GM12878 (cell line): ENCODE measurements at regions not wholly inside any gene's neighbourhood (a gene's known extent, or its start where the extent isn't known, plus 50 kb on each side); places are given as distances from the start of the nearest gene placed in this dataset.
A peak's percentile ranks its signal among the peaks of the same experiment; 100 is the strongest.

Source experiments
- ATAC-seq: fragments of 200-7000 bp; cut with Tn5 transposase; 3 replicates; pipeline ENCODE4 v1.9.1; 2020; ENCODE audit warnings: mild to moderate bottlenecking, moderate library complexity
- BruUV-seq: library from RNA; stranded (reverse); fragments of 400-500 nt; replicated peaks from 2 replicates; lab custom pipeline; 2021; lab: Mats Ljungman, UMichigan
- CTCF ChIA-PET: fragments of 300-600 bp; sonication (Branson Sonifier 250); formaldehyde crosslinking; extraction: SDS; loops from one replicate; lab custom pipeline; 2021; ENCODE audit warnings: inconsistent platforms; lab: Yijun Ruan, JAX
- POLR2A ChIA-PET: fragments of 350-600 bp; formaldehyde crosslinking; extraction: SDS; loops from one replicate; lab custom pipeline; 2021; ENCODE audit warnings: inconsistent platforms; lab: Charles Lee
- RAD21 ChIA-PET: fragments of 300-600 bp; sonication (Branson Sonifier 250); formaldehyde crosslinking; loops from one replicate; lab custom pipeline; 2023; ENCODE audit warnings: antibody characterized with exemption; ENCODE audit not compliant: unreplicated experiment; lab: Charles Lee
- SMC1A ChIA-PET: fragments of 300-600 bp; sonication (Branson Sonifier 250); formaldehyde crosslinking; loops from one replicate; lab custom pipeline; 2023; ENCODE audit not compliant: unreplicated experiment, uncharacterized antibody; lab: Charles Lee
- DNase-seq: peaks from one replicate; pipeline ENCODE4 v3.0.0-alpha.2; 2011; ENCODE audit warnings: low read depth, low spot score
- FAIRE-seq: peaks from 3 replicates; lab custom pipeline; 2011; peaks lifted over from hg19 to GRCh38; lab: Jason Lieb, UNC
- H2AFZ ChIP-seq: 2 replicates; pipeline ENCODE4 v1.6.0; 2011; ENCODE audit warnings: low read depth, low read length, control low read depth; ENCODE audit not compliant: control insufficient read depth
- H3K27ac ChIP-seq: 2 replicates; pipeline ENCODE4 v1.5.1; 2011; ENCODE audit warnings: control low read depth; ENCODE audit not compliant: control insufficient read depth, insufficient read depth
- H3K27me3 ChIP-seq, 2 experiments: replicated peaks in 1 of 2; 2 replicates each; pipeline versions ENCODE4 v1.6.0 to v1.6.1; 2011; ENCODE audit warnings: low read length in 1 of 2; ENCODE audit not compliant: control insufficient read depth in 2 of 2, insufficient read depth in 2 of 2
- H3K36me3 ChIP-seq, 2 experiments: 2 replicates each; pipeline ENCODE4 v1.5.1; 2011; ENCODE audit warnings: low read length in 1 of 2; ENCODE audit not compliant: control insufficient read depth in 2 of 2, insufficient read depth in 2 of 2
- H3K4me1 ChIP-seq: 2 replicates; pipeline ENCODE4 v1.6.1; 2011; ENCODE audit warnings: mild to moderate bottlenecking, low read length, moderate library complexity, mixed read lengths; ENCODE audit not compliant: control insufficient read depth, insufficient read depth
- H3K4me2 ChIP-seq: 2 replicates; pipeline ENCODE4 v1.6.0; 2011; ENCODE audit warnings: control low read depth; ENCODE audit not compliant: control insufficient read depth, insufficient read depth
- H3K4me3 ChIP-seq: fragments of 200-600 bp; sonication (generic); 2 replicates; pipeline ENCODE4 v1.5.1; 2016
- H3K79me2 ChIP-seq: 2 replicates; pipeline ENCODE4 v1.6.0; 2011; ENCODE audit warnings: low read length; ENCODE audit not compliant: control insufficient read depth, insufficient read depth
- H3K9ac ChIP-seq: 2 replicates; pipeline ENCODE4 v1.8.0; 2011; ENCODE audit warnings: low read length, control low read depth, mixed read lengths; ENCODE audit not compliant: control insufficient read depth, insufficient read depth
- H3K9me3 ChIP-seq: replicated peaks from 3 replicates; pipeline ENCODE4 v1.5.1; 2011; ENCODE audit warnings: mild to moderate bottlenecking, low read length; ENCODE audit not compliant: control insufficient read depth, insufficient read depth
- H4K20me1 ChIP-seq: 2 replicates; pipeline ENCODE4 v1.6.0; 2011; ENCODE audit not compliant: control insufficient read depth, insufficient read depth
- ETV6 ChIP-seq, 2 experiments: fragments of 450-650 bp in 1 of 2; IDR thresholded peaks in 1 of 2; conservative IDR thresholded peaks in 1 of 2; 2 replicates each; pipeline ENCODE4 v1.6.1; 2014; ENCODE audit warnings: antibody characterized with exemption in 1 of 2, borderline replicate concordance in 1 of 2, low read depth in 1 of 2, mild to moderate bottlenecking in 1 of 2, moderate library complexity in 1 of 2
- MTA3 ChIP-seq: IDR thresholded peaks from 2 replicates; pipeline ENCODE4 v1.6.1; 2012; ENCODE audit warnings: low read length, inconsistent platforms, borderline replicate concordance
- MYC ChIP-seq: IDR thresholded peaks from 2 replicates; pipeline ENCODE4 v1.6.1; 2011; ENCODE audit warnings: mild to moderate bottlenecking, low read length, moderate library complexity, inconsistent platforms; ENCODE audit not compliant: insufficient read depth, insufficient replicate concordance, insufficient read length, severe bottlenecking
- NFYB ChIP-seq: IDR thresholded peaks from 2 replicates; pipeline ENCODE4 v1.6.1; 2011; ENCODE audit warnings: low read depth, mild to moderate bottlenecking, low read length, improper control_type of control experiment, moderate library complexity; ENCODE audit not compliant: insufficient read depth
- PAX8 ChIP-seq: fragments of 450-650 bp; IDR thresholded peaks from 2 replicates; pipeline ENCODE4 v1.6.1; 2017; ENCODE audit warnings: mild to moderate bottlenecking, moderate library complexity
- SMAD1 ChIP-seq: fragments of 450-650 bp; IDR thresholded peaks from 2 replicates; pipeline ENCODE4 v1.6.1; 2018; ENCODE audit warnings: mild to moderate bottlenecking, low read depth; ENCODE audit not compliant: partially characterized antibody
- SMAD5 ChIP-seq: IDR thresholded peaks from 2 replicates; pipeline ENCODE4 v1.6.1; 2016; ENCODE audit warnings: antibody characterized with exemption, low read depth
- SMARCA5 ChIP-seq: fragments of 450-650 bp; IDR thresholded peaks from 2 replicates; pipeline ENCODE4 v1.6.1; 2017; ENCODE audit warnings: mild to moderate bottlenecking
- STAT1 ChIP-seq: fragments of 450-650 bp; conservative IDR thresholded peaks from 2 replicates; pipeline ENCODE4 v1.6.1; 2014; ENCODE audit warnings: antibody characterized with exemption, mild to moderate bottlenecking
- TAF1 ChIP-seq: IDR thresholded peaks from 2 replicates; pipeline ENCODE4 v1.6.1; 2011; ENCODE audit warnings: mild to moderate bottlenecking, low read depth, low read length, borderline replicate concordance
- WRNIP1 ChIP-seq: IDR thresholded peaks from 2 replicates; pipeline ENCODE4 v1.6.1; 2011; ENCODE audit warnings: low read depth, low read length, improper control_type of control experiment, borderline replicate concordance
- ZNF217 ChIP-seq: fragments of 450-650 bp; IDR thresholded peaks from 2 replicates; pipeline ENCODE4 v1.6.1; 2017; ENCODE audit warnings: antibody characterized with exemption, mild to moderate bottlenecking
- WGBS: methylation state at CpG from one replicate; pipeline ENCODE4 v1.1.6; 2016; ENCODE audit warnings: low lambda C conversion rate; ENCODE audit not compliant: insufficient replicate concordance, insufficient coverage; ENCODE audit errors: missing lambda C conversion rate; 5-methylcytosine and 5-hydroxymethylcytosine counted together
- in situ Hi-C: fragments of 300-500 bp; cut with MboI; formaldehyde crosslinking; loops from 9 replicates; pipeline ENCODE4 v1.14.3; 2018; ENCODE audit warnings: mixed read lengths
- intact Hi-C: fragments of 100-400 bp; cut with micrococcal nuclease; formaldehyde crosslinking; loops from one replicate; pipeline ENCODE4 v1.14.2; 2022; ENCODE audit not compliant: unreplicated experiment
- TF ChIP-seq, protein P1 (sequence below): fragments of 450-650 bp; IDR thresholded peaks from 2 replicates; pipeline ENCODE4 v1.6.1; 2017; ENCODE audit warnings: mild to moderate bottlenecking, low read depth, inconsistent platforms; ENCODE audit not compliant: poor library complexity, severe bottlenecking

DNA sequence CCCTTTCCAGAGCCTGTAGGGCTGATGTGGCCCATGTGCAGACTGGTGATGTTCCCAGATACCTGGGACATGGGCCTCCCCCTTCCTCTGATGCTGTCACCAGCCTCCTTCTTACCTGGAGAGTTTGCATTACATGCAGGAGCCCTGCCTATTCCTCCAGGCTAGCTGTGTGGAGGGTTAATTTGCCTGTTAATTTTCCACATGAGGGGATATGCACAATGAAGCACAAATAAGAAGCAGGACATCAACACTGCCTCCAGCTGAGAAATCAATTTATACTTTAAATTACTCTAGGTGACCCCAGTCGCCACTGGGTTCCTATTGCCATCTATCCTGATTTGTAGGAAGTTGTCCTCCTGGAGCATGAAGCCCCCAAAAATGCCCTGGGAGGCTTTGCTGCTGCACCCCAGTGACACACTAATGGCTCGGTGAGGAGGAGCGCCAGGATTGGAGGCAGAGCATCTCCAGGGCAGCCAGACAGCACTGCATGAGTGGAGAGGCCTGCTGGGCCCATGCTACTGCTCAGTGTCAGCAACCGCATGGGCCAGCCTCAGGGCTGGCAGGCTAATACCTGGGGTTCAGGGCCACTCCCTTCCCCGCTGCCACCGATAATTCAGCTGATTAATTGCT is 101.6 kb upstream of the USP47 start:
- POLR2A ChIA-PET = no interaction called here
- Histone ChIP-seq H3K4me3 (no peak overlapping the region), H3K27me3 (no peaks in the 10 kb centered on the region), H3K27ac (no peak overlapping the region), H3K9ac (no peak overlapping the region), H3K4me2 (no peak overlapping the region), H3K79me2 (no peaks in the 10 kb centered on the region), H2AFZ (no peak overlapping the region), H3K9me3 (no peaks in the 10 kb centered on the region), H3K36me3 (no peaks in the 10 kb centered on the region), H3K4me1 (no peaks in the 10 kb centered on the region), H4K20me1 (no peaks in the 10 kb centered on the region)
- in situ Hi-C loops (no loop called here), intact Hi-C loops (no loop called here)
- no peak for FAIRE-seq
- ATAC-seq = no peak
- TF ChIP-seq, protein P1, sequence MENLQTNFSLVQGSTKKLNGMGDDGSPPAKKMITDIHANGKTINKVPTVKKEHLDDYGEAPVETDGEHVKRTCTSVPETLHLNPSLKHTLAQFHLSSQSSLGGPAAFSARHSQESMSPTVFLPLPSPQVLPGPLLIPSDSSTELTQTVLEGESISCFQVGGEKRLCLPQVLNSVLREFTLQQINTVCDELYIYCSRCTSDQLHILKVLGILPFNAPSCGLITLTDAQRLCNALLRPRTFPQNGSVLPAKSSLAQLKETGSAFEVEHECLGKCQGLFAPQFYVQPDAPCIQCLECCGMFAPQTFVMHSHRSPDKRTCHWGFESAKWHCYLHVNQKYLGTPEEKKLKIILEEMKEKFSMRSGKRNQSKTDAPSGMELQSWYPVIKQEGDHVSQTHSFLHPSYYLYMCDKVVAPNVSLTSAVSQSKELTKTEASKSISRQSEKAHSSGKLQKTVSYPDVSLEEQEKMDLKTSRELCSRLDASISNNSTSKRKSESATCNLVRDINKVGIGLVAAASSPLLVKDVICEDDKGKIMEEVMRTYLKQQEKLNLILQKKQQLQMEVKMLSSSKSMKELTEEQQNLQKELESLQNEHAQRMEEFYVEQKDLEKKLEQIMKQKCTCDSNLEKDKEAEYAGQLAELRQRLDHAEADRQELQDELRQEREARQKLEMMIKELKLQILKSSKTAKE = no peak
- WGBS = 55% methylated on average over 5 of the region's 6 CpGs
- SMC1A ChIA-PET = no interaction called here
- RAD21 ChIA-PET = no interaction called here
- no TSS peak for BruUV-seq
- DNase-seq = no peak
- CTCF ChIA-PET = no interaction called here

DNA sequence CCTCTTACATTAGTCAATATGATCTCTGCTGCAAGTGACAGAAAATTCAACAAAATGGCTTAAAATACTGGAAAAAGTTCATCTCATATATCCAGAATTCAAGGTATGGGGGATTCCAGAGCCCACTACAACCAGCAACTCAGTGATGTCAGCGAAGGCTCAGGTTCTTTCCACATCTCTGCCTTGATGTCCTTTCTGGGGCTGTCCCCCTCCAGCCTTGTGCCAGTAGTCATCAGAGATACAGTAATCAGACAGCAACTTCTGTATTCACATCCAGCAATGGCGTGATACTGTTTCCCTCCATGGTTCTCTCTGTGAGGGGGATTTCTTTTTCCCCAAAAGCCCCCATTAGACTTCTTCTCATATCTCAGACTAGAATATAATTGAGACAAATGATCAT is 103.4 kb upstream of the USP47 start:
- Histone ChIP-seq H3K9ac (no peak overlapping the region), H3K27ac (no peak overlapping the region), H2AFZ (no peak overlapping the region), H3K4me3 (no peak overlapping the region), H3K9me3 (no peaks in the 10 kb centered on the region), H4K20me1 (no peaks in the 10 kb centered on the region), H3K4me2 (no peak overlapping the region), H3K4me1 (no peaks in the 10 kb centered on the region), H3K36me3 (no peaks in the 10 kb centered on the region), H3K79me2 (no peaks in the 10 kb centered on the region), H3K27me3 (no peaks in the 10 kb centered on the region)
- FAIRE-seq (no peak), ATAC-seq (peak; percentile 53), DNase-seq (no peak)
- CTCF ChIA-PET = interaction anchor here (1.6 kb wide), 1 partner anchor 710 kb away, joined by 5 read pairs; no protein-coding TSS in a partner anchor
- RAD21 ChIA-PET = no interaction called here
- in situ Hi-C loops (no loop called here), intact Hi-C loops (no loop called here)
- BruUV-seq = no TSS peak
- SMC1A ChIA-PET = no interaction called here
- WGBS = 0% methylated on average over 2 of the region's 2 CpGs
- POLR2A ChIA-PET = no interaction called here
- TF ChIP-seq PAX8 (no peak), TAF1 (no peak), SMARCA5 (no peak), MTA3 (no peak), SMAD5 (no peak), WRNIP1 (no peak), NFYB (no peak), SMAD1 (no peak), ZNF217 (no peak), ETV6 (conservative IDR thresholded peaks at IDR 0.05 in 1 of 2, IDR thresholded peaks at IDR 0.05 in 1 of 2; ENCODE audit: borderline replicate concordance in 1 of 2, low read depth in 1 of 2) (no peak), STAT1 (no peak), MYC (no peak)
- TF ChIP-seq, protein P1 = no peak
- TF ChIP-seq, all 136 proteins: peak for 0
